ENCODE measurements at regions not wholly inside any gene's neighbourhood (a gene's known extent, or its start where the extent isn't known, plus 50 kb on each side); places are given as distances from the start of the nearest gene placed in this dataset.

DNA sequence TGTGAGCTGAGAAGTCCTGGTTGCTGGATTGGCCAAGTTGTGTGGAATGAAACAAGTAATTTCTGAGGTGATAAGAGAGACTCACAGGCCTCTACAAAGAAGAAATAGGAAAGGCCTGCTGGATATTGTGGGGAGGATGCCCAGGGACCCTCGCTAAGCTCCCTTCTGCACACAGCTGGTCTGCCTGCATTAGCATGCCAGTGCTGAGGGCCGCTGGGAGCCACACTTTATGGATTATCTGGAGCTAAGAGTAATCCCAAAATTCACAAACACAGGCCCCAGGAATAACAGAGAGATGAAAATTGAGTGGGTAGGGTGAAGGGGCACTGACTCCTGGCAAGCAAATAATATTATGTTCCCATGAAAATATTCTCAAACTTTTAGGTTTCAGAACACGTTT lies 114.9 kb upstream of the SIX3 start:
- TF ChIP-seq POLR2A (IDR thresholded peaks at IDR 0.05) (no peak), CTCF (IDR thresholded peaks at IDR 0.05) (no peak)
